WTC11 (cell line): ENCODE measurements at regions not wholly inside any gene's neighbourhood (a gene's known extent, or its start where the extent isn't known, plus 50 kb on each side); places are given as distances from the start of the nearest gene placed in this dataset.

Experiments
- ATAC-seq: fragments of 200-7000 bp; cut with Tn5 transposase; 2 replicates; pipeline ENCODE4 v1.10.0; 2021; ENCODE audit warnings: mild to moderate bottlenecking, moderate library complexity
- CTCF ChIA-PET: fragments of 300-600 bp; sonication (Branson Sonifier 250); formaldehyde crosslinking; loops from one replicate; lab custom pipeline; 2021; ENCODE audit warnings: antibody characterized with exemption; lab: Charles Lee
- POLR2A ChIA-PET: fragments of 350-600 bp; sonication (Branson Sonifier 250); formaldehyde crosslinking; loops from one replicate; lab custom pipeline; 2021; ENCODE audit warnings: antibody characterized with exemption; lab: Charles Lee
- DNase-seq: peaks from one replicate; pipeline ENCODE4 v3.0.0; 2021; ENCODE audit warnings: low spot score
- H3K27ac Mint-ChIP-seq: 2 replicates; pipeline ENCODE4 v1.8.0; 2021; ENCODE audit warnings: mixed read lengths
- H3K27me3 Mint-ChIP-seq: 2 replicates; pipeline ENCODE4 v1.8.0; 2021; ENCODE audit warnings: low read depth, mild to moderate bottlenecking, moderate library complexity, mixed read lengths
- H3K36me3 Mint-ChIP-seq: 2 replicates; pipeline ENCODE4 v1.8.0; 2021; ENCODE audit warnings: mixed read lengths
- H3K4me1 Mint-ChIP-seq: 2 replicates; pipeline ENCODE4 v1.8.0; 2022; ENCODE audit warnings: mixed read lengths
- H3K4me3 Mint-ChIP-seq: 2 replicates; pipeline ENCODE4 v1.8.0; 2021; ENCODE audit warnings: mild to moderate bottlenecking, moderate library complexity, mixed read lengths
- H3K9me3 Mint-ChIP-seq: 2 replicates; pipeline ENCODE4 v1.8.0; 2021; ENCODE audit warnings: mixed read lengths
- CREM ChIP-seq: sonication (generic); formaldehyde crosslinking; IDR thresholded peaks from 2 replicates; pipeline ENCODE4 v1.8.1; 2022; ENCODE audit warnings: mild to moderate bottlenecking, missing genetic modification reagents, moderate library complexity
- EMX1 ChIP-seq: fragments of 250-450 bp; sonication (Bioruptor Pico); IDR thresholded peaks from 2 replicates; pipeline ENCODE4 v1.8.0; 2021; ENCODE audit warnings: mild to moderate bottlenecking
- ETV6 ChIP-seq: sonication (generic); formaldehyde crosslinking; IDR thresholded peaks from 2 replicates; pipeline ENCODE4 v1.8.1; 2022; ENCODE audit warnings: mild to moderate bottlenecking, missing genetic modification reagents
- FOXJ3 ChIP-seq: sonication (generic); formaldehyde crosslinking; IDR thresholded peaks from 2 replicates; pipeline ENCODE4 v1.9.0; 2021; ENCODE audit warnings: missing genetic modification reagents, mild to moderate bottlenecking, borderline replicate concordance
- JAZF1 ChIP-seq: fragments of 250-450 bp; sonication (Bioruptor Pico); IDR thresholded peaks from 2 replicates; pipeline ENCODE4 v1.9.0; 2021; ENCODE audit warnings: moderate library complexity, mild to moderate bottlenecking, inconsistent platforms
- RELA ChIP-seq: sonication (generic); formaldehyde crosslinking; IDR thresholded peaks from 2 replicates; pipeline ENCODE4 v1.8.1; 2022; ENCODE audit warnings: missing genetic modification reagents, mild to moderate bottlenecking, borderline replicate concordance
- ZNF219 ChIP-seq: sonication (generic); formaldehyde crosslinking; IDR thresholded peaks from 2 replicates; pipeline ENCODE4 v1.8.0; 2023; ENCODE audit warnings: missing genetic modification reagents, mild to moderate bottlenecking, borderline replicate concordance
- ZNF232 ChIP-seq: sonication (generic); formaldehyde crosslinking; IDR thresholded peaks from 2 replicates; pipeline ENCODE4 v1.8.0; 2022; ENCODE audit warnings: mild to moderate bottlenecking, missing genetic modification reagents
- ZNF263 ChIP-seq: sonication (generic); formaldehyde crosslinking; IDR thresholded peaks from 2 replicates; pipeline ENCODE4 v1.8.1; 2022; ENCODE audit warnings: low read depth, mild to moderate bottlenecking, moderate library complexity, missing genetic modification reagents
- TF ChIP-seq, protein P1 (sequence below): sonication (generic); formaldehyde crosslinking; IDR thresholded peaks from 2 replicates; pipeline ENCODE4 v1.8.1; 2023; ENCODE audit warnings: mild to moderate bottlenecking, missing genetic modification reagents, borderline replicate concordance
- TF ChIP-seq, protein P2 (sequence below): fragments of 200-600 bp; IDR thresholded peaks from 2 replicates; pipeline ENCODE4 v1.8.0; 2022; ENCODE audit warnings: antibody characterized with exemption
- TF ChIP-seq, protein P3 (sequence below): sonication (generic); formaldehyde crosslinking; IDR thresholded peaks from 2 replicates; pipeline ENCODE4 v1.8.0; 2023; ENCODE audit warnings: missing genetic modification reagents, mild to moderate bottlenecking, borderline replicate concordance
- TF ChIP-seq, protein P4 (sequence below): fragments of 250-450 bp; sonication (Bioruptor Pico); conservative IDR thresholded peaks from 2 replicates; pipeline ENCODE4 v1.9.0; 2021; ENCODE audit warnings: mild to moderate bottlenecking
- TF ChIP-seq, protein P5 (sequence below): sonication (generic); formaldehyde crosslinking; IDR thresholded peaks from 2 replicates; pipeline ENCODE4 v1.8.0; 2023; ENCODE audit warnings: missing genetic modification reagents

DNA sequence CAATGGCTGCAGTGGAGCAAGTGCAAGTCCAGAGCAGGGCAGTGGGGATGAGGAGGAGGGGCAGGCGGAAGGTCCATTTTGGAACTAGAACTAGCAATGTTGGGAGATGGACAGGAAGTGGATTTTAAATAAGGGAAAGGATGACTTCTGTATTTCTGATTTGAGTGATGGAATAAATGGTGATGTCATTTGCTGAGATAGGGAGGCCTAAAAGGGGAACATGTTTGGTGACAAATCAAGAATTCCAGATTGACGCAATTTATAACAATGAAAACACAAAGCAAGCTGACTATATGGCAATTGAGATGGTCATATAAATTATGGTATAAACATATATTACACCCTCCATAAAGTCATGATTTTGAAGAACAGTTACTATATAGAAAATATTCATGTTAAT lies 209.3 kb downstream of the SS18 start (continued):
- TF ChIP-seq, protein P1, sequence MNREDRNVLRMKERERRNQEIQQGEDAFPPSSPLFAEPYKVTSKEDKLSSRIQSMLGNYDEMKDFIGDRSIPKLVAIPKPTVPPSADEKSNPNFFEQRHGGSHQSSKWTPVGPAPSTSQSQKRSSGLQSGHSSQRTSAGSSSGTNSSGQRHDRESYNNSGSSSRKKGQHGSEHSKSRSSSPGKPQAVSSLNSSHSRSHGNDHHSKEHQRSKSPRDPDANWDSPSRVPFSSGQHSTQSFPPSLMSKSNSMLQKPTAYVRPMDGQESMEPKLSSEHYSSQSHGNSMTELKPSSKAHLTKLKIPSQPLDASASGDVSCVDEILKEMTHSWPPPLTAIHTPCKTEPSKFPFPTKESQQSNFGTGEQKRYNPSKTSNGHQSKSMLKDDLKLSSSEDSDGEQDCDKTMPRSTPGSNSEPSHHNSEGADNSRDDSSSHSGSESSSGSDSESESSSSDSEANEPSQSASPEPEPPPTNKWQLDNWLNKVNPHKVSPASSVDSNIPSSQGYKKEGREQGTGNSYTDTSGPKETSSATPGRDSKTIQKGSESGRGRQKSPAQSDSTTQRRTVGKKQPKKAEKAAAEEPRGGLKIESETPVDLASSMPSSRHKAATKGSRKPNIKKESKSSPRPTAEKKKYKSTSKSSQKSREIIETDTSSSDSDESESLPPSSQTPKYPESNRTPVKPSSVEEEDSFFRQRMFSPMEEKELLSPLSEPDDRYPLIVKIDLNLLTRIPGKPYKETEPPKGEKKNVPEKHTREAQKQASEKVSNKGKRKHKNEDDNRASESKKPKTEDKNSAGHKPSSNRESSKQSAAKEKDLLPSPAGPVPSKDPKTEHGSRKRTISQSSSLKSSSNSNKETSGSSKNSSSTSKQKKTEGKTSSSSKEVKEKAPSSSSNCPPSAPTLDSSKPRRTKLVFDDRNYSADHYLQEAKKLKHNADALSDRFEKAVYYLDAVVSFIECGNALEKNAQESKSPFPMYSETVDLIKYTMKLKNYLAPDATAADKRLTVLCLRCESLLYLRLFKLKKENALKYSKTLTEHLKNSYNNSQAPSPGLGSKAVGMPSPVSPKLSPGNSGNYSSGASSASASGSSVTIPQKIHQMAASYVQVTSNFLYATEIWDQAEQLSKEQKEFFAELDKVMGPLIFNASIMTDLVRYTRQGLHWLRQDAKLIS, result no peak
- TF ChIP-seq RELA (no peak), ZNF219 (CRISPR knock-in tag) (no peak), ZNF232 (CRISPR knock-in tag) (no peak)
- TF ChIP-seq, protein P2, sequence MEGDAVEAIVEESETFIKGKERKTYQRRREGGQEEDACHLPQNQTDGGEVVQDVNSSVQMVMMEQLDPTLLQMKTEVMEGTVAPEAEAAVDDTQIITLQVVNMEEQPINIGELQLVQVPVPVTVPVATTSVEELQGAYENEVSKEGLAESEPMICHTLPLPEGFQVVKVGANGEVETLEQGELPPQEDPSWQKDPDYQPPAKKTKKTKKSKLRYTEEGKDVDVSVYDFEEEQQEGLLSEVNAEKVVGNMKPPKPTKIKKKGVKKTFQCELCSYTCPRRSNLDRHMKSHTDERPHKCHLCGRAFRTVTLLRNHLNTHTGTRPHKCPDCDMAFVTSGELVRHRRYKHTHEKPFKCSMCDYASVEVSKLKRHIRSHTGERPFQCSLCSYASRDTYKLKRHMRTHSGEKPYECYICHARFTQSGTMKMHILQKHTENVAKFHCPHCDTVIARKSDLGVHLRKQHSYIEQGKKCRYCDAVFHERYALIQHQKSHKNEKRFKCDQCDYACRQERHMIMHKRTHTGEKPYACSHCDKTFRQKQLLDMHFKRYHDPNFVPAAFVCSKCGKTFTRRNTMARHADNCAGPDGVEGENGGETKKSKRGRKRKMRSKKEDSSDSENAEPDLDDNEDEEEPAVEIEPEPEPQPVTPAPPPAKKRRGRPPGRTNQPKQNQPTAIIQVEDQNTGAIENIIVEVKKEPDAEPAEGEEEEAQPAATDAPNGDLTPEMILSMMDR, result no peak
- TF ChIP-seq, protein P3, sequence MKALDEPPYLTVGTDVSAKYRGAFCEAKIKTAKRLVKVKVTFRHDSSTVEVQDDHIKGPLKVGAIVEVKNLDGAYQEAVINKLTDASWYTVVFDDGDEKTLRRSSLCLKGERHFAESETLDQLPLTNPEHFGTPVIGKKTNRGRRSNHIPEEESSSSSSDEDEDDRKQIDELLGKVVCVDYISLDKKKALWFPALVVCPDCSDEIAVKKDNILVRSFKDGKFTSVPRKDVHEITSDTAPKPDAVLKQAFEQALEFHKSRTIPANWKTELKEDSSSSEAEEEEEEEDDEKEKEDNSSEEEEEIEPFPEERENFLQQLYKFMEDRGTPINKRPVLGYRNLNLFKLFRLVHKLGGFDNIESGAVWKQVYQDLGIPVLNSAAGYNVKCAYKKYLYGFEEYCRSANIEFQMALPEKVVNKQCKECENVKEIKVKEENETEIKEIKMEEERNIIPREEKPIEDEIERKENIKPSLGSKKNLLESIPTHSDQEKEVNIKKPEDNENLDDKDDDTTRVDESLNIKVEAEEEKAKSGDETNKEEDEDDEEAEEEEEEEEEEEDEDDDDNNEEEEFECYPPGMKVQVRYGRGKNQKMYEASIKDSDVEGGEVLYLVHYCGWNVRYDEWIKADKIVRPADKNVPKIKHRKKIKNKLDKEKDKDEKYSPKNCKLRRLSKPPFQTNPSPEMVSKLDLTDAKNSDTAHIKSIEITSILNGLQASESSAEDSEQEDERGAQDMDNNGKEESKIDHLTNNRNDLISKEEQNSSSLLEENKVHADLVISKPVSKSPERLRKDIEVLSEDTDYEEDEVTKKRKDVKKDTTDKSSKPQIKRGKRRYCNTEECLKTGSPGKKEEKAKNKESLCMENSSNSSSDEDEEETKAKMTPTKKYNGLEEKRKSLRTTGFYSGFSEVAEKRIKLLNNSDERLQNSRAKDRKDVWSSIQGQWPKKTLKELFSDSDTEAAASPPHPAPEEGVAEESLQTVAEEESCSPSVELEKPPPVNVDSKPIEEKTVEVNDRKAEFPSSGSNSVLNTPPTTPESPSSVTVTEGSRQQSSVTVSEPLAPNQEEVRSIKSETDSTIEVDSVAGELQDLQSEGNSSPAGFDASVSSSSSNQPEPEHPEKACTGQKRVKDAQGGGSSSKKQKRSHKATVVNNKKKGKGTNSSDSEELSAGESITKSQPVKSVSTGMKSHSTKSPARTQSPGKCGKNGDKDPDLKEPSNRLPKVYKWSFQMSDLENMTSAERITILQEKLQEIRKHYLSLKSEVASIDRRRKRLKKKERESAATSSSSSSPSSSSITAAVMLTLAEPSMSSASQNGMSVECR (CRISPR knock-in tag), result no peak

DNA sequence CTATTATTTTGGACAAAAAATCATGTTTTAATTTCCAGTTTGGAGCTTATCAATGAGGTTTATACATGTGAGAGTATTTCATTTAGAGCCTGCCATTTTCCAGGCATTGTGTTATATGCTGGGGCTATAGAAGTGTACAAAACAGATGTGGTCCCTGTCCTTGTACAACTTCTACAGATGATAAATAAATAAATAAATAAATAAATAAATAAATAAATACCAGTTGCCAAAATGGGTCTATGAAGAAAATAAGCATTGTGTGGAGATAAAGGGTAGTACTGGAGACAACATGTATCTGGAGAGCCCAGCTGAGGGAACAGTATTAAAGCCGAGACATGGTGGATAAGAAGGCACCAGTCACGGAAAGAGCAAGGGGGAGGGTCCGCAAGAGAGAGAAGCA lies 210.0 kb downstream of the SS18 start:
- DNase-seq (no peak), ATAC-seq (no peak)
- no peaks in the 10 kb centered on the region for H3K36me3 Mint-ChIP-seq
- H3K9me3 Mint-ChIP-seq, result peaks cover 4% of the 10 kb centered on the region
- H3K27me3 Mint-ChIP-seq, result no peaks in the 10 kb centered on the region
- ChIA-PET POLR2A (no interaction called here), CTCF (no interaction called here)
- H3K4me3 Mint-ChIP-seq, result no peak overlapping the region
- TF ChIP-seq, protein P4, sequence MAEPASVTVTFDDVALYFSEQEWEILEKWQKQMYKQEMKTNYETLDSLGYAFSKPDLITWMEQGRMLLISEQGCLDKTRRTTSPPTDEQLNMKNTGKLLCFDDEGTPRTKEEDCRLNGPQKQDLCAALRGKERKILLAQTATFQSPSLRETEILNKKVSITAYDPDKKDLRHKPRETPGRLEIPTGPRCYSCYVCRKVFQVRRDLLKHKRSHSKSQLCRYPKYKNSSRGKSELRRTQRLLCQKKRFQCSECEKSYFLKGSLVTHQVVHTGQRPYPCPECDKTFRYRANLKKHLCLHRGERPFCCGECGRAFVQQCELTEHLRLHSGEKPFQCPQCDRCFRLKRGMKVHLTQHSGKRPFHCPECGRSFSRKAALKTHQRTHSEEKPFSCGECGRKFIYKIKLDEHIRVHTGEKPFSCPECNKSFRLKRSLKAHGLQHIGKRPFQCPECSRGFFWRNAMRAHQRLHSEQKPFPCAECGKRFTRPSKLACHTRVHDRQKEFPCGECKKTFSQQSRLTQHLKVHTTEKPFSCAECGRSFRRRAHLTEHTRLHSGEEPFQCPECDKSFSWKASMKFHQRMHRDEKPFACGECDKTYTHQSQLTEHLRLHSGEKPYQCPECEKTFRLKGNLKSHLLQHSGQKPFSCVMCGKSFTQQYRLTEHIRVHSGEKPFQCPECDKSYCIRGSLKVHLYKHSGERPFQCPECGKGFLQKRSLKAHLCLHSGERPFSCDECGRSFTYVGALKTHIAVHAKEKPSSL (CRISPR knock-in tag), result no peak
- no peak for TF ChIP-seq FOXJ3 (CRISPR knock-in tag)
- H3K27ac Mint-ChIP-seq, result no peak overlapping the region
- H3K4me1 Mint-ChIP-seq, result peaks cover 20% of the 10 kb centered on the region

DNA sequence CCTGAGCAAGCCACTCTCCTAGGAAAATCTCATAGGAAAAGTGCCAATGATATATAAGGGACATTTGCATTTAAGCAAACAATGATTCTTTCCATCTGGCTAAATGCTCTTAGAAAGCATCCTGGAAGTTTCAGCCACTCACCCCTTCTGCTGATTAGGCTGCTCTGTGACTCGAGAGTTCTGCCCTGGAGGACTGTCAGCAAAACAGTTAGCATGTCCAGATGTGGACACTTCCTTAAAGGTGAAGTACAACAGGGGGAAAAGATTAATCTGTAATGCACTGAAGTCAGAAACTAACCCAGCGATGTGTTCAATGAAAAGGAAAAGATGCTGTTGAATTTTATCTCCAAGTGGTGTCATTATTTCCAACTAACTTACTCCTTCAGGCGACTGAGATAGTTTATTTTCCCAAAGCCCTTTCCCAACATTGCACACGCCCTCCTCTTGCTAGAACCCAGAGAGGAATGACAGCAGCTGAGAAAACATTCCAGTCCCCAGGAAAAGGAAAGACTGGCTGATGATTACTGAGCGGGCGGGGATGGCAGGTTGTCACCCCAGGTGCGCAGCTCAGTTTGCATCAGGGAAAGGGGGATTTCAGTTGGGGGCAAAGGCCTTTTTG lies 214.0 kb downstream of the SS18 start:
- TF ChIP-seq ETV6 (CRISPR knock-in tag) (no peak), JAZF1 (no peak), ZNF263 (CRISPR knock-in tag) (no peak), EMX1 (CRISPR knock-in tag) (no peak), CREM (no peak)
- TF ChIP-seq, protein P5, sequence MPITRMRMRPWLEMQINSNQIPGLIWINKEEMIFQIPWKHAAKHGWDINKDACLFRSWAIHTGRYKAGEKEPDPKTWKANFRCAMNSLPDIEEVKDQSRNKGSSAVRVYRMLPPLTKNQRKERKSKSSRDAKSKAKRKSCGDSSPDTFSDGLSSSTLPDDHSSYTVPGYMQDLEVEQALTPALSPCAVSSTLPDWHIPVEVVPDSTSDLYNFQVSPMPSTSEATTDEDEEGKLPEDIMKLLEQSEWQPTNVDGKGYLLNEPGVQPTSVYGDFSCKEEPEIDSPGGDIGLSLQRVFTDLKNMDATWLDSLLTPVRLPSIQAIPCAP (CRISPR knock-in tag), result no peak
- TF ChIP-seq, all 79 proteins: peak for 0

More for the DNA sequence above, 214.0 kb downstream of the SS18 start:
- peaks cover 19% of the 10 kb centered on the region for H3K9me3 Mint-ChIP-seq
- no peak for DNase-seq
- no peaks in the 10 kb centered on the region for H3K36me3 Mint-ChIP-seq
- no peaks in the 10 kb centered on the region for H3K27me3 Mint-ChIP-seq
- ChIA-PET CTCF (no interaction called here), POLR2A (no interaction called here)
- H3K4me1 Mint-ChIP-seq, result peaks cover 7% of the 10 kb centered on the region
- ATAC-seq, result no peak
- no peak overlapping the region for H3K4me3 Mint-ChIP-seq
- no peak overlapping the region for H3K27ac Mint-ChIP-seq
